ENCODE measurements at regions not wholly inside any gene's neighbourhood (a gene's known extent, or its start where the extent isn't known, plus 50 kb on each side); places are given as distances from the start of the nearest gene placed in this dataset.

GRCh38 chr15:31544361-31544760 is 217.7 kb downstream of the KLF13 start:
- Histone ChIP-seq H3K27me3 (ENCODE audit: control insufficient read depth, insufficient read depth, low read length) (no peaks in the 10 kb centered on the region), H3K36me3 (ENCODE audit: control insufficient read depth, insufficient read depth, low read length) (no peaks in the 10 kb centered on the region), H3K4me3 (ENCODE audit: low read length) (no peak overlapping the region), H3K9ac (ENCODE audit: low read length) (no peak overlapping the region), H3K4me1 (ENCODE audit: control insufficient read depth, insufficient read depth, low read length) (no peaks in the 10 kb centered on the region), H3K9me3 (ENCODE audit: control insufficient read depth, low read length) (no peaks in the 10 kb centered on the region)

- no peak overlapping the region for H3K4me3 ChIP-seq (ENCODE audit: low read length)
- no peaks in the 10 kb centered on the region for H3K36me3 ChIP-seq (ENCODE audit: control insufficient read depth, insufficient read depth, low read length)
- H3K27me3 ChIP-seq (ENCODE audit: control insufficient read depth, insufficient read depth, low read length), result no peaks in the 10 kb centered on the region
- no peaks in the 10 kb centered on the region for H3K4me1 ChIP-seq (ENCODE audit: control insufficient read depth, insufficient read depth, low read length)
- H3K9me3 ChIP-seq (ENCODE audit: control insufficient read depth, low read length), result no peaks in the 10 kb centered on the region
- no peak overlapping the region for H3K9ac ChIP-seq (ENCODE audit: low read length)
Measured at GRCh38 chr15:31545257-31545656, 218.6 kb downstream of the KLF13 start.

- Histone ChIP-seq H3K36me3 (ENCODE audit: control insufficient read depth, insufficient read depth, low read length) (no peaks in the 10 kb centered on the region), H3K9ac (ENCODE audit: low read length) (no peak overlapping the region), H3K27me3 (ENCODE audit: control insufficient read depth, insufficient read depth, low read length) (no peaks in the 10 kb centered on the region), H3K4me1 (ENCODE audit: control insufficient read depth, insufficient read depth, low read length) (no peaks in the 10 kb centered on the region), H3K9me3 (ENCODE audit: control insufficient read depth, low read length) (no peaks in the 10 kb centered on the region), H3K4me3 (ENCODE audit: low read length) (no peak overlapping the region)
Measured at GRCh38 chr15:31550211-31550977, 223.8 kb downstream of the KLF13 start.

GRCh38 chr15:31551323-31551722 is 224.7 kb downstream of the KLF13 start:
- Histone ChIP-seq H3K9me3 (ENCODE audit: control insufficient read depth, low read length) (no peaks in the 10 kb centered on the region), H3K9ac (ENCODE audit: low read length) (no peak overlapping the region), H3K4me3 (ENCODE audit: low read length) (no peak overlapping the region), H3K4me1 (ENCODE audit: control insufficient read depth, insufficient read depth, low read length) (no peaks in the 10 kb centered on the region), H3K36me3 (ENCODE audit: control insufficient read depth, insufficient read depth, low read length) (no peaks in the 10 kb centered on the region), H3K27me3 (ENCODE audit: control insufficient read depth, insufficient read depth, low read length) (no peaks in the 10 kb centered on the region)

GRCh38 chr15:31552482-31553099 is 226.0 kb downstream of the KLF13 start:
- Histone ChIP-seq H3K4me3 (ENCODE audit: low read length) (no peak overlapping the region), H3K27me3 (ENCODE audit: control insufficient read depth, insufficient read depth, low read length) (no peaks in the 10 kb centered on the region), H3K9ac (ENCODE audit: low read length) (no peak overlapping the region), H3K9me3 (ENCODE audit: control insufficient read depth, low read length) (no peaks in the 10 kb centered on the region), H3K4me1 (ENCODE audit: control insufficient read depth, insufficient read depth, low read length) (no peaks in the 10 kb centered on the region), H3K36me3 (ENCODE audit: control insufficient read depth, insufficient read depth, low read length) (no peaks in the 10 kb centered on the region)

GRCh38 chr15:31554261-31554660 is 227.6 kb downstream of the KLF13 start:
- no peaks in the 10 kb centered on the region for H3K27me3 ChIP-seq (ENCODE audit: control insufficient read depth, insufficient read depth, low read length)
- H3K36me3 ChIP-seq (ENCODE audit: control insufficient read depth, insufficient read depth, low read length), result no peaks in the 10 kb centered on the region
- no peak overlapping the region for H3K4me3 ChIP-seq (ENCODE audit: low read length)
- H3K9me3 ChIP-seq (ENCODE audit: control insufficient read depth, low read length), result no peaks in the 10 kb centered on the region
- H3K4me1 ChIP-seq (ENCODE audit: control insufficient read depth, insufficient read depth, low read length), result no peaks in the 10 kb centered on the region
- H3K9ac ChIP-seq (ENCODE audit: low read length), result no peak overlapping the region

GRCh38 chr15:31555022-31555421 is 228.4 kb downstream of the KLF13 start:
- H3K36me3 ChIP-seq (ENCODE audit: control insufficient read depth, insufficient read depth, low read length), result no peaks in the 10 kb centered on the region
- no peaks in the 10 kb centered on the region for H3K4me1 ChIP-seq (ENCODE audit: control insufficient read depth, insufficient read depth, low read length)
- no peak overlapping the region for H3K4me3 ChIP-seq (ENCODE audit: low read length)
- no peaks in the 10 kb centered on the region for H3K27me3 ChIP-seq (ENCODE audit: control insufficient read depth, insufficient read depth, low read length)
- no peak overlapping the region for H3K9ac ChIP-seq (ENCODE audit: low read length)
- H3K9me3 ChIP-seq (ENCODE audit: control insufficient read depth, low read length), result no peaks in the 10 kb centered on the region

GRCh38 chr15:31556494-31557150 is 230.0 kb downstream of the KLF13 start:
- no peaks in the 10 kb centered on the region for H3K4me1 ChIP-seq (ENCODE audit: control insufficient read depth, insufficient read depth, low read length)
- H3K9me3 ChIP-seq (ENCODE audit: control insufficient read depth, low read length), result no peaks in the 10 kb centered on the region
- no peak overlapping the region for H3K4me3 ChIP-seq (ENCODE audit: low read length)
- no peaks in the 10 kb centered on the region for H3K27me3 ChIP-seq (ENCODE audit: control insufficient read depth, insufficient read depth, low read length)
- no peaks in the 10 kb centered on the region for H3K36me3 ChIP-seq (ENCODE audit: control insufficient read depth, insufficient read depth, low read length)
- H3K9ac ChIP-seq (ENCODE audit: low read length), result no peak overlapping the region

GRCh38 chr15:31557899-31558298 is 231.3 kb downstream of the KLF13 start:
- Histone ChIP-seq H3K4me1 (ENCODE audit: control insufficient read depth, insufficient read depth, low read length) (no peaks in the 10 kb centered on the region), H3K9ac (ENCODE audit: low read length) (no peak overlapping the region), H3K4me3 (ENCODE audit: low read length) (no peak overlapping the region), H3K9me3 (ENCODE audit: control insufficient read depth, low read length) (no peaks in the 10 kb centered on the region), H3K36me3 (ENCODE audit: control insufficient read depth, insufficient read depth, low read length) (no peaks in the 10 kb centered on the region), H3K27me3 (ENCODE audit: control insufficient read depth, insufficient read depth, low read length) (no peaks in the 10 kb centered on the region)

- H3K4me3 ChIP-seq (ENCODE audit: low read length), result no peak overlapping the region
- H3K36me3 ChIP-seq (ENCODE audit: control insufficient read depth, insufficient read depth, low read length), result no peaks in the 10 kb centered on the region
- H3K9ac ChIP-seq (ENCODE audit: low read length), result no peak overlapping the region
- H3K27me3 ChIP-seq (ENCODE audit: control insufficient read depth, insufficient read depth, low read length), result no peaks in the 10 kb centered on the region
- no peaks in the 10 kb centered on the region for H3K9me3 ChIP-seq (ENCODE audit: control insufficient read depth, low read length)
- H3K4me1 ChIP-seq (ENCODE audit: control insufficient read depth, insufficient read depth, low read length), result no peaks in the 10 kb centered on the region
Measured at GRCh38 chr15:31558840-31559239, 232.2 kb downstream of the KLF13 start.

- H3K4me3 ChIP-seq (ENCODE audit: low read length), result no peak overlapping the region
- H3K27me3 ChIP-seq (ENCODE audit: control insufficient read depth, insufficient read depth, low read length), result no peaks in the 10 kb centered on the region
- no peaks in the 10 kb centered on the region for H3K36me3 ChIP-seq (ENCODE audit: control insufficient read depth, insufficient read depth, low read length)
- no peaks in the 10 kb centered on the region for H3K4me1 ChIP-seq (ENCODE audit: control insufficient read depth, insufficient read depth, low read length)
- no peak overlapping the region for H3K9ac ChIP-seq (ENCODE audit: low read length)
- no peaks in the 10 kb centered on the region for H3K9me3 ChIP-seq (ENCODE audit: control insufficient read depth, low read length)
Measured at GRCh38 chr15:31559786-31560185, 233.2 kb downstream of the KLF13 start.

- H3K4me1 ChIP-seq (ENCODE audit: control insufficient read depth, insufficient read depth, low read length), result no peaks in the 10 kb centered on the region
- H3K9ac ChIP-seq (ENCODE audit: low read length), result no peak overlapping the region
- H3K9me3 ChIP-seq (ENCODE audit: control insufficient read depth, low read length), result no peaks in the 10 kb centered on the region
- no peaks in the 10 kb centered on the region for H3K27me3 ChIP-seq (ENCODE audit: control insufficient read depth, insufficient read depth, low read length)
- H3K36me3 ChIP-seq (ENCODE audit: control insufficient read depth, insufficient read depth, low read length), result no peaks in the 10 kb centered on the region
- no peak overlapping the region for H3K4me3 ChIP-seq (ENCODE audit: low read length)
Measured at GRCh38 chr15:31560643-31561042, 234.0 kb downstream of the KLF13 start.

All from mucosa of stomach (tissue), 1 donor.